CD4-positive, alpha-beta T cell (primary cell): ENCODE measurements at regions not wholly inside any gene's neighbourhood (a gene's known extent, or its start where the extent isn't known, plus 50 kb on each side); places are given as distances from the start of the nearest gene placed in this dataset.

Experiments used
- ATAC-seq: fragments of 200-7000 bp; cut with Tn5 transposase; one replicate; pipeline ENCODE4 v1.10.0; 2022; ENCODE audit warnings: mild to moderate bottlenecking; ENCODE audit not compliant: poor library complexity
- CTCF ChIA-PET: fragments of 350-600 bp; sonication (Branson Sonifier 250); formaldehyde crosslinking; loops from one replicate; lab custom pipeline; 2021; ENCODE audit warnings: antibody characterized with exemption, inconsistent platforms; lab: Charles Lee
- POLR2A ChIA-PET: fragments of 350-600 bp; sonication (Branson Sonifier 250); formaldehyde crosslinking; loops from one replicate; lab custom pipeline; 2021; ENCODE audit warnings: antibody characterized with exemption, inconsistent platforms; lab: Charles Lee
- DNase-seq, 14 experiments: peaks; one replicate each; pipeline ENCODE4 v3.0.0-alpha.2; 2013 to 2020; ENCODE audit warnings: mixed read lengths in 2 of 14
- H3K27ac ChIP-seq, 2 donors: one replicate each; pipeline versions ENCODE4 v1.5.1 to v1.7.0; 2013; ENCODE audit warnings: low read length in 2 of 2, low read depth in 1 of 2, mild to moderate bottlenecking in 1 of 2
- H3K27me3 ChIP-seq, 2 experiments: 1 replicate in 1 of 2; 2 replicates in 1 of 2; pipeline versions ENCODE4 v1.6.1 to v1.7.0; 2013; ENCODE audit warnings: low read length in 2 of 2, control low read depth in 1 of 2, mild to moderate bottlenecking in 1 of 2, moderate library complexity in 1 of 2; ENCODE audit not compliant: insufficient read depth in 2 of 2, control insufficient read depth in 1 of 2
- H3K36me3 ChIP-seq: one replicate; pipeline ENCODE4 v1.6.1; 2013; ENCODE audit warnings: low read length, control low read depth; ENCODE audit not compliant: insufficient read depth
- H3K4me1 ChIP-seq: one replicate; pipeline ENCODE4 v1.6.1; 2013; ENCODE audit warnings: low read length, control low read depth; ENCODE audit not compliant: insufficient read depth
- H3K4me3 ChIP-seq: one replicate; pipeline ENCODE4 v1.5.1; 2013; ENCODE audit warnings: mild to moderate bottlenecking, low read length, moderate library complexity
- H3K9me3 ChIP-seq, 2 experiments: 1 replicate in 1 of 2; 2 replicates in 1 of 2; pipeline versions ENCODE4 v1.6.1 to v1.7.0; 2013; ENCODE audit warnings: low read length in 2 of 2, mild to moderate bottlenecking in 2 of 2, control low read depth in 1 of 2, moderate library complexity in 1 of 2; ENCODE audit not compliant: control insufficient read depth in 1 of 2, insufficient read depth in 1 of 2
- H3K27ac Mint-ChIP-seq: one replicate; pipeline ENCODE4 v1.8.0; 2020; ENCODE audit warnings: mixed read lengths
- H3K27me3 Mint-ChIP-seq: one replicate; pipeline ENCODE4 v1.8.0; 2021; ENCODE audit warnings: mixed read lengths
- H3K36me3 Mint-ChIP-seq: one replicate; pipeline ENCODE4 v1.8.0; 2021; ENCODE audit warnings: low read depth, mixed read lengths
- H3K4me1 Mint-ChIP-seq: one replicate; pipeline ENCODE4 v1.8.0; 2021; ENCODE audit warnings: low read depth, mixed read lengths
- H3K4me3 Mint-ChIP-seq: one replicate; pipeline ENCODE4 v1.8.0; 2020; ENCODE audit warnings: mild to moderate bottlenecking, mixed read lengths
- H3K9me3 Mint-ChIP-seq: one replicate; pipeline ENCODE4 v1.8.0; 2020; ENCODE audit warnings: mixed read lengths
- CTCF ChIP-seq: fragments of 200-600 bp; IDR thresholded peaks from one replicate; pipeline ENCODE4 v1.8.0; 2022; ENCODE audit warnings: antibody characterized with exemption, mild to moderate bottlenecking
- intact Hi-C, 2 experiments: fragments of 100-400 bp; cut with DNase I in 1 of 2; cut with micrococcal nuclease in 1 of 2; formaldehyde crosslinking; loops; one replicate each; pipeline versions ENCODE4 v1.15.1 to v1.9.0; 2023 to 2025; cut with DNase I, micrococcal nuclease

GRCh38 chr1:108045460-108045859 is 80.5 kb upstream of the VAV3 start:
- Histone ChIP-seq H3K27ac (no peak overlapping the region), H3K9me3 (no peaks in the 10 kb centered on the region), H3K27me3 (no peaks in the 10 kb centered on the region), H3K4me3 (no peak overlapping the region), H3K4me1 (peaks cover 35% of the 10 kb centered on the region), H3K36me3 (no peaks in the 10 kb centered on the region)
- Mint-ChIP-seq H3K4me3 (peak overlapping the region; percentile 68), H3K36me3 (no peaks in the 10 kb centered on the region), H3K27me3 (no peaks in the 10 kb centered on the region), H3K27ac (peak overlapping the region; percentile 74), H3K4me1 (peaks cover 48% of the 10 kb centered on the region), H3K9me3 (no peaks in the 10 kb centered on the region)
- ATAC-seq, result peak; percentile 73
- intact Hi-C loops, result no loop called here
- POLR2A ChIA-PET, result interaction anchor here (1.1 kb wide), 1 partner anchor 32 kb away, joined by 3 read pairs; no protein-coding TSS in a partner anchor
- no peak for DNase-seq
- CTCF ChIA-PET, result no interaction called here
- TF ChIP-seq CTCF, result no peak

GRCh38 chr1:108044318-108044717 is 79.3 kb upstream of the VAV3 start:
- peaks cover 48% of the 10 kb centered on the region for H3K4me1 Mint-ChIP-seq
- intact Hi-C loops, result loop anchor here in 1 of 2 experiments (5.0 kb wide), 1 partner anchor 33 kb away; no protein-coding TSS in a partner anchor

GRCh38 chr1:108043707-108044106 is 78.7 kb upstream of the VAV3 start:
- intact Hi-C loops, result loop anchor here in 1 of 2 experiments (5.0 kb wide), 1 partner anchor 34 kb away; no protein-coding TSS in a partner anchor
- Mint-ChIP-seq H3K9me3 (no peaks in the 10 kb centered on the region), H3K36me3 (no peaks in the 10 kb centered on the region), H3K4me1 (peaks cover 48% of the 10 kb centered on the region), H3K27ac (peak overlapping the region; percentile 74), H3K27me3 (no peaks in the 10 kb centered on the region), H3K4me3 (no peak overlapping the region)
- H3K36me3 ChIP-seq, result no peaks in the 10 kb centered on the region
- peaks cover 20% of the 10 kb centered on the region for H3K4me1 ChIP-seq
- ChIA-PET POLR2A (interaction anchor here (1.7 kb wide), 1 partner anchor 80 kb away, joined by 4 read pairs; no protein-coding TSS in a partner anchor), CTCF (no interaction called here)
- no peak for ATAC-seq
- no peak overlapping the region for H3K27ac ChIP-seq
- H3K9me3 ChIP-seq, result no peaks in the 10 kb centered on the region
- no peaks in the 10 kb centered on the region for H3K27me3 ChIP-seq
- DNase-seq, result peak in 2 of 14 experiments; percentile 39
- no peak overlapping the region for H3K4me3 ChIP-seq
- TF ChIP-seq CTCF, result no peak

More at GRCh38 chr1:108044318-108044717, 79.3 kb upstream of the VAV3 start:
- Histone ChIP-seq H3K4me3 (no peak overlapping the region), H3K27me3 (no peaks in the 10 kb centered on the region), H3K36me3 (no peaks in the 10 kb centered on the region), H3K9me3 (no peaks in the 10 kb centered on the region), H3K4me1 (peaks cover 25% of the 10 kb centered on the region), H3K27ac (no peak overlapping the region)
- DNase-seq (no peak), ATAC-seq (no peak)
- H3K27me3 Mint-ChIP-seq, result no peaks in the 10 kb centered on the region
- ChIA-PET CTCF (no interaction called here), POLR2A (interaction anchor here (1.7 kb wide), 1 partner anchor 80 kb away, joined by 4 read pairs; no protein-coding TSS in a partner anchor)
- no peaks in the 10 kb centered on the region for H3K9me3 Mint-ChIP-seq
- no peak for TF ChIP-seq CTCF
- no peak overlapping the region for H3K4me3 Mint-ChIP-seq
- peak overlapping the region; percentile 74 for H3K27ac Mint-ChIP-seq
- no peaks in the 10 kb centered on the region for H3K36me3 Mint-ChIP-seq
